Nephron (organoid): ENCODE measurements at regions not wholly inside any gene's neighbourhood (a gene's known extent, or its start where the extent isn't known, plus 50 kb on each side); places are given as distances from the start of the nearest gene placed in this dataset.

ENCODE experiments used
- H3K27ac Mint-ChIP-seq, 3 experiments: 2 replicates each; pipeline ENCODE4 v1.8.0; 2020; ENCODE audit warnings: mixed read lengths in 3 of 3, mild to moderate bottlenecking in 2 of 3, moderate library complexity in 1 of 3
- H3K27me3 Mint-ChIP-seq: 2 replicates; pipeline ENCODE4 v1.8.0; 2021; ENCODE audit warnings: low read depth, mild to moderate bottlenecking, moderate library complexity, mixed read lengths
- H3K36me3 Mint-ChIP-seq: 2 replicates; pipeline ENCODE4 v1.8.0; 2020; ENCODE audit warnings: low read depth, mixed read lengths
- H3K4me1 Mint-ChIP-seq: 2 replicates; pipeline ENCODE4 v1.8.0; 2020; ENCODE audit warnings: mixed read lengths
- H3K4me3 Mint-ChIP-seq, 3 experiments: 2 replicates each; pipeline ENCODE4 v1.8.0; 2020; ENCODE audit warnings: mild to moderate bottlenecking in 3 of 3, mixed read lengths in 3 of 3, moderate library complexity in 2 of 3
- H3K9me3 Mint-ChIP-seq: 2 replicates; pipeline ENCODE4 v1.8.0; 2020; ENCODE audit warnings: mixed read lengths
- TF ChIP-seq, protein P1 (sequence below), 3 experiments: fragments of 200-600 bp; sonication (generic); IDR thresholded peaks; one replicate each; pipeline ENCODE4 v1.5.0; 2021; ENCODE audit warnings: antibody characterized with exemption in 3 of 3; ENCODE audit not compliant: unreplicated experiment in 3 of 3

DNA sequence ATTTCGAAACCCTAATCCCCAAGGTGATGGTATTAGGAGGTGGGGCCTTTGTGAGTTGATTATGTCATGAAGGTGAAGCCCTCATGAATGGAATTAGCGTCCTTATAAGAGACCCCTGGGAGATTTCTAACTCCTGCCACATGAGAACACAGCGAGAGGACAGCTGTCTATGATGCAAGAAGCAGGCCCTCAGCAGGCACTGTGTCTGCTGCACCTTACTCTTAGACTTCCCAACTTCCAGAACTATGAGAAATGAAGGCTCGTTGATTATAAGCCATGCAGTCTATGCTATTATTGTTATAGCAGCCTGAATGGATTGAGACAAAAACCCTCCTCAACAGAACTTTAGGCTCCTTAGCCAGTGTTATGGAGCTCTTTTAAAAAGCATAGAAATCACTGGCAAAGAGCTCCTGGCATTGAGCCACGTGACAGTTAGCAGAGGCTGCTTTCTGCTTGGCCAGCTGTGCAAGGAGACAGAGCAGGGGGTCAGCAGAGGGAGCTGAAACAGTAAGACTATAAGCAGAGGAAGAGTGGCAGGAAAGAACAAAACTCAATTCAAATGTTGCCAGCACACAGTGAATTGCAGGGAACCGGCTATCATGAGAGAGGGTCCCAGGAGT lies 219.2 kb upstream of the FAT1 start:
- Mint-ChIP-seq H3K9me3 (no peaks in the 10 kb centered on the region), H3K4me3 (no peak overlapping the region), H3K27ac (peak overlapping the region; percentile 64 to 85 (median 73)), H3K27me3 (peaks cover 15% of the 10 kb centered on the region), H3K4me1 (peaks cover 47% of the 10 kb centered on the region), H3K36me3 (no peaks in the 10 kb centered on the region)
- TF ChIP-seq, protein P1, sequence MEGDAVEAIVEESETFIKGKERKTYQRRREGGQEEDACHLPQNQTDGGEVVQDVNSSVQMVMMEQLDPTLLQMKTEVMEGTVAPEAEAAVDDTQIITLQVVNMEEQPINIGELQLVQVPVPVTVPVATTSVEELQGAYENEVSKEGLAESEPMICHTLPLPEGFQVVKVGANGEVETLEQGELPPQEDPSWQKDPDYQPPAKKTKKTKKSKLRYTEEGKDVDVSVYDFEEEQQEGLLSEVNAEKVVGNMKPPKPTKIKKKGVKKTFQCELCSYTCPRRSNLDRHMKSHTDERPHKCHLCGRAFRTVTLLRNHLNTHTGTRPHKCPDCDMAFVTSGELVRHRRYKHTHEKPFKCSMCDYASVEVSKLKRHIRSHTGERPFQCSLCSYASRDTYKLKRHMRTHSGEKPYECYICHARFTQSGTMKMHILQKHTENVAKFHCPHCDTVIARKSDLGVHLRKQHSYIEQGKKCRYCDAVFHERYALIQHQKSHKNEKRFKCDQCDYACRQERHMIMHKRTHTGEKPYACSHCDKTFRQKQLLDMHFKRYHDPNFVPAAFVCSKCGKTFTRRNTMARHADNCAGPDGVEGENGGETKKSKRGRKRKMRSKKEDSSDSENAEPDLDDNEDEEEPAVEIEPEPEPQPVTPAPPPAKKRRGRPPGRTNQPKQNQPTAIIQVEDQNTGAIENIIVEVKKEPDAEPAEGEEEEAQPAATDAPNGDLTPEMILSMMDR (IDR thresholded peaks at IDR 0.05; ENCODE audit: unreplicated experiment in 3 of 3): peak in 1 of 3 experiments; percentile 18

DNA sequence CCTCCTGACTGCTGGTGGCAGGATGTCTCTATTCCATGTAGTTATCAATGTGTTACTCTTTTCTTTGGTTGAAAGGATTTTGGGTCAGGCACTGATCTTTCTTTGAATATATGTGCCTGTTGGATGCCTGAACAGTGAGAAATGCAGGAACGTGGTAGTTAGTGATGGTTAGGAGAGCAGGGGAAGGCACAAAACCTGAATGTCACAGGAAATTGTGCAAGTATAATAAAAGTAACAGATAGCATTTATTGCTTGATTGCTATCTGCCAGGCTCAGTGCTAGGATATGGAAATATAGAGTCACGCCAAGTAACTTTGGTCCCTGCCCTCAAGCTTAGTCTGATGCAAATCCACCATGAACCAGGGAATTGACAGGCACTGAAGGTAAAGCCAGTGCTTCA lies 219.8 kb upstream of the FAT1 start:
- no peaks in the 10 kb centered on the region for H3K9me3 Mint-ChIP-seq
- no peak overlapping the region for H3K4me3 Mint-ChIP-seq
- TF ChIP-seq, protein P1 (IDR thresholded peaks at IDR 0.05; ENCODE audit: unreplicated experiment in 3 of 3): no peak
- no peaks in the 10 kb centered on the region for H3K36me3 Mint-ChIP-seq
- H3K4me1 Mint-ChIP-seq: peaks cover 53% of the 10 kb centered on the region
- H3K27ac Mint-ChIP-seq: peak overlapping the region; percentile 64 to 85 (median 73)
- peaks cover 11% of the 10 kb centered on the region for H3K27me3 Mint-ChIP-seq

DNA sequence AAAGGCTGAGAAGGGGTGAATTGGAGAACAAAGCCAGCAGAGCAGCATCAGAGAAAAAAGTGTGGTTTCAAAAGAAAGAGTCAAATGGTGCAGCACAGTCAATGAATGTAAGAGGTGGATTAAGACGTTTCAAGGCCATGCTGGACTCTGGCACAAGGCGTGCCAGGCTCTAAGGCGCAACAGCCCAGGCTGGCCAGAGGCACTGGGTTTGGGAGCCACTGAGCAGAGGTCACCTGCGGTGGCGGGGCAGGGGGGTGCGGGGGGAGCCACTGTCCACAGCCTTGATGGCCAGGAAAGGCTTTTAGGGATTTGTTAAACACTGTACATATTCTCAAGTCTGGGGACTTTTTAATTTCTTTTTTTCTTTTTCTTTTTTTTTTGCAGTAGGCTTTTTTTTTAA lies 222.5 kb upstream of the FAT1 start:
- TF ChIP-seq, protein P1 (IDR thresholded peaks at IDR 0.05; ENCODE audit: unreplicated experiment in 3 of 3): no peak
- Mint-ChIP-seq H3K9me3 (no peaks in the 10 kb centered on the region), H3K4me1 (peaks cover 62% of the 10 kb centered on the region), H3K27ac (peak overlapping the region in 1 of 3 experiments; percentile 21), H3K27me3 (peaks cover 15% of the 10 kb centered on the region), H3K36me3 (no peaks in the 10 kb centered on the region), H3K4me3 (no peak overlapping the region)

DNA sequence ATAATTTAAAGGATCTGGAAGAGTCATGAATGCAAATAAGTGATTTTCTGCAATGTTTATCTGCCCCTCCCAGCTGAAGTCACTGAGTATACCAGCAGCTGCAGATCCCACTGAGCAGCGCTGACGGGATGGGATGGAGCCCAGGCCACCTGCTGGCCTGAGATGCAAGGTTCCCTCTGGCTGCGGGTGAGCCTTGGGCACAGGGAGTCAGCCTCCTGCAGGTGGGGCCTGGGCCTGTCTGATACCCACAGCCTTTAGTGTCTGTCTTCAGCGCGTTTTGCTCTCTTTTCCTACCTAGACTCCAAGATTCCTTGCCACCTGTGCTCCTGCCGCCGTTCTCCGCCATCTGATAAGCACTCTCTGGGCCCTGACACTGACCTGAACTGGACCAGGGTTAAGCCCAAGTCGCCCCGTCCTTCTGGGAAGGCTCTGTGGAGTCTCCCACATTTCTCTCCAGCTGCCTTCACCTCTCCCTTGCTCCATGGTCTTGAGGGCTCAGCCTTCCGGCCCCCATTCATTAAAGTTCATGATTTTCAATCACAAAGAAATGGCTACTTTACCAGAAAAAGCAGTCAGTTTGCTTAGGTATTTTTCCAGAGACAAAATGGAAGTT lies 223.1 kb upstream of the FAT1 start:
- H3K36me3 Mint-ChIP-seq: no peaks in the 10 kb centered on the region
- no peaks in the 10 kb centered on the region for H3K9me3 Mint-ChIP-seq
- peaks cover 15% of the 10 kb centered on the region for H3K27me3 Mint-ChIP-seq
- H3K4me1 Mint-ChIP-seq: peaks cover 62% of the 10 kb centered on the region
- H3K27ac Mint-ChIP-seq: no peak overlapping the region
- TF ChIP-seq, protein P1 (IDR thresholded peaks at IDR 0.05; ENCODE audit: unreplicated experiment in 3 of 3): peak; percentile 44 to 55 (median 51)
- H3K4me3 Mint-ChIP-seq: no peak overlapping the region

DNA sequence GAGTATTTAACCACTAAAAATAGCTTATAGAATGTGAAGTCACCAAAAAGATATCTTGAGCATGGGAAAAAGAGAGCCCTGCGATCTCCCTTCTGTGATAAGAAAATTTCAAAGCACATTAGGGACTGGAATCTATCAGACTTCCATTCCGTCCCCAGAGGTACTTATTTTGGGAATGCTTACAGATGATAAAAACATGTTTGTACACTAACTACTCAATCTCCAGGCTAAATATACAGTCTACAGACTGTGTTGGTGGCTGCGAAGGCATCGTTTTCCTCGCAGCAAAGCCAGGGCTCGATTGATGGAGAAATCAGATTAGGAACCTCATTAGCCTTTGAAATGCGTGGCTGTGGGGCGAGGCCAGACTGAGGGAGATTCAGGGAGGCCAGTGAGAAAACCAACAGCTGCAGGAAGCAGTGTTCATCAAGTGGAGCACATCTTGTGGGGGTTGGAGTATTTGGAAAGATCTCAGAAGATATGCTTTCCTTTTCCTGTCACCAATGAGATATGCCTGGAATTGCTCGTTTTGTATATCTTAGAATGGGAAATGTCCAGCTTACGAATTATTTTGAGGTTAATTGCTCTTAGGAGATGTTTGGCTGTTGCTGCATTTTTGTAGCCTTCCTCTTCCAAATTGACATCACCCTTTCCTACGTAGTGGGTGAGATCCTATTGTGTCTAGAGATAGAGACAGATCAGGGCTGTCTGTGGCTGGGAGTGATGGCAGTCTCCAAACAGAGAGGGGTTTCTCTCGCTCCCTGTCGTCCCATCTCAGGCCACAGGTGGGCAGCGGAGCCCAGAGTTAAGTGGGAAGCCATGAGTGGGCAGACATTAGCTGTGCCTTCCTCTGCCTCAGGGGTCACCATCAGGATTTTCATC lies 224.9 kb upstream of the FAT1 start:
- Mint-ChIP-seq H3K4me1 (peaks cover 51% of the 10 kb centered on the region), H3K36me3 (no peaks in the 10 kb centered on the region), H3K27me3 (peaks cover 11% of the 10 kb centered on the region), H3K9me3 (no peaks in the 10 kb centered on the region), H3K27ac (peak overlapping the region; percentile 37 to 61 (median 38)), H3K4me3 (peak overlapping the region in 1 of 3 experiments; percentile 32)
- TF ChIP-seq, protein P1 (IDR thresholded peaks at IDR 0.05; ENCODE audit: unreplicated experiment in 3 of 3): peak; percentile 54 to 61 (median 55)
